ENCODE measurements at regions not wholly inside any gene's neighbourhood (a gene's known extent, or its start where the extent isn't known, plus 50 kb on each side); places are given as distances from the start of the nearest gene placed in this dataset.

DNA sequence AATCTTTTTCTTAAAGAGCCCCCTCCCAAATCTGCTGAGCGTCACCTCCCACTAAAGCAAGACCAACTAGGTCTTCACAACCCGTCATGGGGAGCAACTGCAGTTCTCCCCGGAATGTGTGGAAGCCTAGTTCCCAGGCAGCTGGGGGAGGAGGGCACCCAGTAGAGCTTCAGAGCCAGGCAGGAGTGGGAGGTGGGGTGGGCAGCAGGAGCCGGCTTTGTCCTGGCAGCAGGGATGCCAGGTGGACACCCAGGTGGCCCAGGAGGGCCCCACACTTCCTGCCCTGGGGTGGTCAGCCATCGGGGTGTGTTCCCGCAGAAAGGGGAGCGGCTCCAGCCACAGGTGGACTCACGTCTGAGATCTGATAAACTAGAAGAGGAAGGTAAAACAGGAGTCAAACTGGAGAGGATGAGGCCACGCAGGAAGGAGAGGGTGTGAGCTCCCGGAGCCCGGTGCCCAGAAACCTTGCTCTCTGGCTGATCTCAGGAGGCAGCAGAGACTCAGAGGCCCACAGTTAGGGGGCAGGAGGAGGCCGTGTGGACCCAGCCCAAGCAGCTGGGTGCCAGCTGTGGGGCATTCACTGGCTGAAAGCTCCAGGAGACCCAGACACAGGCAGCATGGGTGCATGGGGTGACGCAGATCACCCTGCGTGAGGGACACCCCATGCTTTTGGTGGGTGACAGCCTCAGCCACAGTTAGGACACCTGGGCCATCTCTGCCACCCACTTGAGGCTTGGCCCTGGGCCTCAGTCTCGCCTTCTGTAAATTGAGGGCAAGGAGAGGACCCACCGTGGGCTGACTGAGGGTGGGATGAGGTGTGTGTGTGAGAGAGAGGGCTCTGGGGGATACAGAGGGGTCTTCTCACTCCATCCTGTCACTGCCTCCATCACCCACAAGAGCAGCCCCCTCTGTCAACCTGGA is 260.8 kb upstream of the TNRC6C start:
- no peak for FAIRE-seq
- Histone ChIP-seq H3K27me3 (replicated peaks in 1 of 4; ENCODE audit: control insufficient read depth in 3 of 4, extremely low read depth in 1 of 4, insufficient read depth in 3 of 4, low read length in 3 of 4) (peaks cover 0 to 22% (median 17%) of the 10 kb centered on the region in 4 experiments; a peak in 5 of 7 replicates), H2BK12ac (ENCODE audit: low read depth, low read length) (peak overlapping the region; percentile 75; the same call in 1 of the 2 replicates), H2BK120ac (replicated peaks; ENCODE audit: low read depth, low read length) (no peak overlapping the region), H3K27ac (ENCODE audit: low read depth, low read length) (no peak overlapping the region), H2BK5ac (ENCODE audit: low read depth, low read length) (no peak overlapping the region), H4K8ac (ENCODE audit: extremely low read depth, insufficient read depth, low read length) (no peak overlapping the region), H3K18ac (ENCODE audit: extremely low read depth, low read length) (no peak overlapping the region), H3K79me2 (ENCODE audit: control insufficient read depth in 1 of 2, insufficient read depth in 2 of 2, low read length in 2 of 2) (no peaks in the 10 kb centered on the region), H3K14ac (ENCODE audit: insufficient read length) (no peak overlapping the region), H3K4ac (replicated peaks; ENCODE audit: insufficient read length, low read depth, low read length) (no peak overlapping the region), H3K4me1 (replicated peaks in 1 of 4; ENCODE audit: control insufficient read depth in 3 of 4, insufficient read depth in 4 of 4, low read length in 3 of 4) (peaks cover 0 to 16% (median 10%) of the 10 kb centered on the region in 4 experiments; a peak in 6 of 7 replicates), H4K91ac (replicated peaks; ENCODE audit: insufficient read length, low read length) (no peak overlapping the region), H3K4me3 (ENCODE audit: extremely low read depth in 1 of 4, insufficient read depth in 2 of 4, low read depth in 3 of 4, low read length in 4 of 4) (0 out of 8 replicates have a peak overlapping the region, but pooled peaks of 1 of the 4 experiments have one; percentile 73), H4K5ac (ENCODE audit: insufficient read length, low read depth, low read length) (no peak overlapping the region), H3K56ac (replicated peaks; ENCODE audit: insufficient read length, low read depth, low read length) (no peak overlapping the region), H3K9me3 (ENCODE audit: insufficient read depth in 2 of 2, low read depth in 1 of 2, low read length in 1 of 2) (peaks cover 4 to 9% of the 10 kb centered on the region in 2 experiments; a peak in 2 of 4 replicates), H2AK5ac (ENCODE audit: low read depth, low read length) (no peak overlapping the region), H2AFZ (ENCODE audit: low read length) (no peak overlapping the region), H2BK15ac (ENCODE audit: low read length) (0 out of 2 replicates have a peak overlapping the region, but pooled peaks have one; percentile 67), H3K23me2 (ENCODE audit: low read depth, low read length) (no peaks in the 10 kb centered on the region; the same call in 1 of the 2 replicates), H2BK20ac (ENCODE audit: low read length) (0 out of 2 replicates have a peak overlapping the region, but pooled peaks have one; percentile 21), H4K20me1 (replicated peaks in 1 of 2; ENCODE audit: control insufficient read depth in 1 of 2, insufficient read depth in 2 of 2, low read length in 2 of 2) (peaks cover 0 to 2% of the 10 kb centered on the region in 2 experiments), H3K36me3 (ENCODE audit: control insufficient read depth in 2 of 4, insufficient read depth in 4 of 4, low read length in 3 of 4) (no peaks in the 10 kb centered on the region), H3K79me1 (ENCODE audit: low read depth, low read length) (no peaks in the 10 kb centered on the region), H3K4me2 (ENCODE audit: insufficient read depth in 1 of 2, low read depth in 2 of 2, low read length in 2 of 2) (peak overlapping the region; percentile 44 to 64; a peak in 1 of 4 replicates), H3K23ac (ENCODE audit: insufficient read length) (no peak overlapping the region), H3K9ac (replicated peaks in 1 of 4; ENCODE audit: extremely low read depth in 1 of 4, low read depth in 3 of 4, low read length in 3 of 4) (no peak overlapping the region)
- WGBS, 2 experiments (ENCODE audit: extremely low coverage in 1 of 2, insufficient coverage in 1 of 2, insufficient read length in 1 of 2, insufficient replicate concordance in 2 of 2, low coverage in 1 of 2, low lambda C conversion rate in 2 of 2, missing lambda C conversion rate in 1 of 2) = 80% methylated on average over 16 of the region's 16 CpGs; no CpG with 5 or more reads in 1 of the 2 experiments
- DNase-seq (ENCODE audit: low read depth in 1 of 2, low spot score in 2 of 2) = peak in 1 of 2 experiments; percentile 43
- ChIA-PET CTCF (ENCODE audit: partially characterized antibody) (interaction anchor here (0.9 kb wide), 1 partner anchor 26 kb away, joined by 3 read pairs; no protein-coding TSS in a partner anchor), POLR2A (ENCODE audit: partially characterized antibody) (interaction anchor here (1.2 to 1.7 kb wide), 2 partner anchors 151 to 261 kb away, joined by 3 to 5 read pairs; partner anchors contain the start of gene TNRC6C)
- no peak for TF ChIP-seq SP2 (IDR thresholded peaks at IDR 0.05; ENCODE audit: low read length)
- no peak for TF ChIP-seq BRCA1 (IDR thresholded peaks at IDR 0.05; ENCODE audit: low read depth, low read length)
- no peak for TF ChIP-seq POLR2A (IDR thresholded peaks at IDR 0.05; ENCODE audit: control extremely low read depth in 1 of 2, low read depth in 2 of 2, low read length in 2 of 2)
- TF ChIP-seq POU5F1 (IDR thresholded peaks at IDR 0.05; ENCODE audit: low read depth, low read length) = no peak
- no peak for TF ChIP-seq KDM4A (IDR thresholded peaks at IDR 0.05; ENCODE audit: low read depth, low read length, severe bottlenecking)
- TF ChIP-seq PHF8 (conservative IDR thresholded peaks at IDR 0.05; ENCODE audit: low read depth, low read length) = no peak
- no peak for TF ChIP-seq SRF (IDR thresholded peaks at IDR 0.05; ENCODE audit: low read depth, low read length)
- TF ChIP-seq, protein P1, sequence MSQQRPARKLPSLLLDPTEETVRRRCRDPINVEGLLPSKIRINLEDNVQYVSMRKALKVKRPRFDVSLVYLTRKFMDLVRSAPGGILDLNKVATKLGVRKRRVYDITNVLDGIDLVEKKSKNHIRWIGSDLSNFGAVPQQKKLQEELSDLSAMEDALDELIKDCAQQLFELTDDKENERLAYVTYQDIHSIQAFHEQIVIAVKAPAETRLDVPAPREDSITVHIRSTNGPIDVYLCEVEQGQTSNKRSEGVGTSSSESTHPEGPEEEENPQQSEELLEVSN (IDR thresholded peaks at IDR 0.05) = no peak
- no peak for TF ChIP-seq RBBP5 (IDR thresholded peaks at IDR 0.05; ENCODE audit: borderline replicate concordance, low read depth, low read length)
- no peak for TF ChIP-seq KDM1A (IDR thresholded peaks at IDR 0.05; ENCODE audit: borderline replicate concordance, low read length)
